Upper lobe of left lung (tissue), 4 donors: ENCODE measurements at regions not wholly inside any gene's neighbourhood (a gene's known extent, or its start where the extent isn't known, plus 50 kb on each side); places are given as distances from the start of the nearest gene placed in this dataset.

Source experiments
- CTCF ChIP-seq, 6 experiments: fragments of 450-650 bp in 4 of 6; fragments of 200-600 bp in 2 of 6; sonication (generic) in 2 of 6; IDR thresholded peaks; one replicate each; pipeline ENCODE4 v1.5.1; 2016 to 2019; ENCODE audit warnings: antibody characterized with exemption in 6 of 6
- EP300 ChIP-seq, 4 donors: sonication (generic); formaldehyde crosslinking; IDR thresholded peaks; one replicate each; pipeline ENCODE4 v1.5.1; 2017; ENCODE audit warnings: antibody characterized with exemption in 4 of 4, control low read depth in 2 of 4
- POLR2A ChIP-seq, 4 donors: fragments of 450-650 bp; IDR thresholded peaks; one replicate each; pipeline ENCODE4 v1.5.1; 2016 to 2017; ENCODE audit warnings: antibody characterized with exemption in 4 of 4, mild to moderate bottlenecking in 2 of 4
- POLR2AphosphoS5 ChIP-seq, 2 donors: sonication (generic); formaldehyde crosslinking; IDR thresholded peaks; one replicate each; pipeline ENCODE4 v1.5.1; 2017; ENCODE audit warnings: antibody characterized with exemption in 2 of 2

GRCh38 chr1:73744985-73745384 lies 453.0 kb downstream of the LRRIQ3 start:
- TF ChIP-seq POLR2AphosphoS5 (IDR thresholded peaks at IDR 0.05) = no peak
- no peak for TF ChIP-seq EP300 (IDR thresholded peaks at IDR 0.05)
- TF ChIP-seq CTCF (IDR thresholded peaks at IDR 0.05) = no peak
- TF ChIP-seq POLR2A (IDR thresholded peaks at IDR 0.05) = no peak
